Tibial nerve (tissue), 4 donors: ENCODE measurements at regions not wholly inside any gene's neighbourhood (a gene's known extent, or its start where the extent isn't known, plus 50 kb on each side); places are given as distances from the start of the nearest gene placed in this dataset.
"Not testable (repeated sequence)": the region's sequence is repeated elsewhere in the genome, so short reads cannot be mapped to it uniquely, and the experiment has no call there.

Source experiments
- CTCF ChIP-seq, 5 experiments: fragments of 200-600 bp in 3 of 5; fragments of 450-650 bp in 2 of 5; sonication (generic) in 3 of 5; IDR thresholded peaks; one replicate each; pipeline ENCODE4 v1.5.1; 2016 to 2019; ENCODE audit warnings: antibody characterized with exemption in 5 of 5, mild to moderate bottlenecking in 3 of 5, moderate library complexity in 2 of 5
- EP300 ChIP-seq, 2 donors: sonication (generic); formaldehyde crosslinking; IDR thresholded peaks; one replicate each; pipeline ENCODE4 v1.6.1; 2017; ENCODE audit warnings: antibody characterized with exemption in 2 of 2, mild to moderate bottlenecking in 1 of 2

DNA sequence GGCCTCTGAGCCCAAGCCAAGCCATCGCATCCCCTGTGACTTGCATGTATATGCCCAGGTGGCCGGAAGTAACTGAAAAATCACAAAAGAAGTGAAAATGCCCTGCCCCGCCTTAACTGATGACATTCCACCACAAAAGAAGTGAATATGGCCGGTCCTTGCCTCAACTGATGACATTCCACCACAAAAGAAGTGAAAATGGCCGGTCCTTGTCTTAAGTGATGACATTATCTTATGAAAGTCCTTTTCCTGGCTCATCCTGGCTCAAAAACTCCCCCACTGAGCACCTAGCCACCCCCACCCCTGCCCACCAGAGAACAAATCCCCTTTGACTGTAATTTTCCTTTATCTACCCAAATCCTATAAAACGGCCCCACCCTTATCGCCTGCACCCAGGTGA lies 712.7 kb upstream of the PABPC4L start:
- not testable (repeated sequence) for TF ChIP-seq CTCF, EP300 (IDR thresholded peaks at IDR 0.05)
